Chondrocyte (in vitro differentiated cells): ENCODE measurements at regions not wholly inside any gene's neighbourhood (a gene's known extent, or its start where the extent isn't known, plus 50 kb on each side); places are given as distances from the start of the nearest gene placed in this dataset.
"Not testable (repeated sequence)": the region's sequence is repeated elsewhere in the genome, so short reads cannot be mapped to it uniquely, and the experiment has no call there.

ENCODE experiments used
- DNase-seq: peaks from one replicate; pipeline ENCODE4 v3.0.0; 2021; ENCODE audit warnings: mixed read lengths, low spot score
- H3K27ac Mint-ChIP-seq: one replicate; pipeline ENCODE4 v1.8.0; 2021; ENCODE audit warnings: mild to moderate bottlenecking, moderate library complexity, mixed read lengths; ENCODE audit not compliant: unreplicated experiment
- H3K27me3 Mint-ChIP-seq: 2 replicates; pipeline ENCODE4 v1.8.0; 2021; ENCODE audit warnings: low read depth, mixed read lengths
- H3K36me3 Mint-ChIP-seq: 2 replicates; pipeline ENCODE4 v1.8.0; 2021; ENCODE audit warnings: low read depth, mixed read lengths
- H3K4me1 Mint-ChIP-seq: 2 replicates; pipeline ENCODE4 v1.8.0; 2021; ENCODE audit warnings: low read depth, mild to moderate bottlenecking, mixed read lengths
- H3K4me3 Mint-ChIP-seq: one replicate; pipeline ENCODE4 v1.8.0; 2021; ENCODE audit warnings: mild to moderate bottlenecking, moderate library complexity, mixed read lengths; ENCODE audit not compliant: unreplicated experiment
- H3K9me3 Mint-ChIP-seq: 2 replicates; pipeline ENCODE4 v1.8.0; 2021; ENCODE audit warnings: low read depth, mixed read lengths
- TF ChIP-seq, protein P1 (sequence below): fragments of 200-600 bp; sonication (generic); IDR thresholded peaks from 2 replicates; pipeline ENCODE4 v1.5.0; 2021; ENCODE audit warnings: antibody characterized with exemption, mild to moderate bottlenecking, moderate library complexity

DNA sequence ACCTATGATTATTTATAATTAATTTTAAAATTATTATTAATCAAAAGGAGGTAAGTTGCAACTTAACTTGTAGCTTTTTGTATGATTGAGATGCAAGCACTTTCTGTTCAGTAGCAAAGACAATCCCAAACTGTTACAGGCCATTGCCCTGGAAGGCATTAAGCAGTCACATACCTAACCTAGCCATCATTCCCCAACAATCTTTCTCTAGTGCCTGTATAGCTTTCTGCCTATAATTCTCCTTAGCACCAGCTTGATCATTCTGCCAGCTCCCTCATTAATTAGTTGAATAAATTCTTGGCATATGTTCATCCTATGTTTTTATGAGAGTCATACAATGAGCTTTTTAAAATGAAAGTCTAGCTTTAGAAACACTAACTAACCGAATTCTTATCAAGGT, 178.9 kb upstream of the TMEM106B start:
- peaks cover 22% of the 10 kb centered on the region for H3K4me1 Mint-ChIP-seq
- H3K36me3 Mint-ChIP-seq, result no peaks in the 10 kb centered on the region
- H3K9me3 Mint-ChIP-seq, result peaks cover 6% of the 10 kb centered on the region
- H3K27me3 Mint-ChIP-seq, result no peaks in the 10 kb centered on the region
- no peak overlapping the region for H3K27ac Mint-ChIP-seq
- TF ChIP-seq, protein P1, sequence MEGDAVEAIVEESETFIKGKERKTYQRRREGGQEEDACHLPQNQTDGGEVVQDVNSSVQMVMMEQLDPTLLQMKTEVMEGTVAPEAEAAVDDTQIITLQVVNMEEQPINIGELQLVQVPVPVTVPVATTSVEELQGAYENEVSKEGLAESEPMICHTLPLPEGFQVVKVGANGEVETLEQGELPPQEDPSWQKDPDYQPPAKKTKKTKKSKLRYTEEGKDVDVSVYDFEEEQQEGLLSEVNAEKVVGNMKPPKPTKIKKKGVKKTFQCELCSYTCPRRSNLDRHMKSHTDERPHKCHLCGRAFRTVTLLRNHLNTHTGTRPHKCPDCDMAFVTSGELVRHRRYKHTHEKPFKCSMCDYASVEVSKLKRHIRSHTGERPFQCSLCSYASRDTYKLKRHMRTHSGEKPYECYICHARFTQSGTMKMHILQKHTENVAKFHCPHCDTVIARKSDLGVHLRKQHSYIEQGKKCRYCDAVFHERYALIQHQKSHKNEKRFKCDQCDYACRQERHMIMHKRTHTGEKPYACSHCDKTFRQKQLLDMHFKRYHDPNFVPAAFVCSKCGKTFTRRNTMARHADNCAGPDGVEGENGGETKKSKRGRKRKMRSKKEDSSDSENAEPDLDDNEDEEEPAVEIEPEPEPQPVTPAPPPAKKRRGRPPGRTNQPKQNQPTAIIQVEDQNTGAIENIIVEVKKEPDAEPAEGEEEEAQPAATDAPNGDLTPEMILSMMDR, result no peak
- H3K4me3 Mint-ChIP-seq, result no peak overlapping the region
- DNase-seq, result no peak

DNA sequence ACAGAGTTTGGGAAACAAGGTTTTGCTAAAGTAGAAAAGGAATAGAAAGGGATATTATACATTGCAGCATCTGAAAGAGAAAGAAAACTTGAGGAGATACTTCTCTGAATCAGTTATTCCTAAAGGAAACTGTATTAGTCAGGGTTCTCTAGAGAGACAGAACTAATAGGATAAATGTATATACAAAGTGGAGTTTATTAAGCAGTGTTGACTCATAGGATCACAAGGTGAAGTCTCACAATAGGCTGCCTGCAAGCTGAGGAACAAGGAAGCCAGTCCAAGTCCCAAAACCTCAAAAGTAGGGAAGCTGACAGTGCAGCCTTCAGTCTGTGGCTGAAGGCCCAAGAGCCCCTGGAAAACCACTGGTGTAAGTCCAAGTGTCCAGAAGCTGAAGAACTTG, 167.6 kb upstream of the TMEM106B start:
- not testable (repeated sequence) for H3K4me3 Mint-ChIP-seq, H3K27ac Mint-ChIP-seq, H3K9me3 Mint-ChIP-seq, H3K36me3 Mint-ChIP-seq, H3K27me3 Mint-ChIP-seq, H3K4me1 Mint-ChIP-seq, DNase-seq

DNA sequence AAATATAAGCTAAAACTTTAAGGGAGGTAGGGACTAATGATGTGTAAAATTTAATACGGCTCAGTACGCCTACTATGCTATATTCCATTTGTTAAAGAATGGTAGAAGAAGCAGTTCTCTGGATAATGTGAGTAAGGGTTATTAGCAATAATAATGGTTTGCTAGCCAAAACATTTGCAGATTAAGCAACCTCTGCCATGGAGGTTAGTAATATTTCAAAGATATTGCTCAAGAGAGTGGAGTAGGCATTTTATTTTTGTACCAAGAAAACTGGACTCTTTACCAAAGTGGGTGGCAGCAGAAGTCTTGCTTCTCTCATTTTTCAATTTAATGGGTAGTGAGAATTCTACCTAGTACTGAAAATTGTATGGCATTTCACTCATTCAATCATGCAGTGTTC, 158.9 kb upstream of the TMEM106B start:
- Mint-ChIP-seq H3K4me3 (no peak overlapping the region), H3K27me3 (peaks cover 17% of the 10 kb centered on the region), H3K27ac (no peak overlapping the region), H3K36me3 (peaks cover 5% of the 10 kb centered on the region), H3K4me1 (no peaks in the 10 kb centered on the region), H3K9me3 (peaks cover 21% of the 10 kb centered on the region)
- DNase-seq, result no peak
- TF ChIP-seq, protein P1, result no peak

DNA sequence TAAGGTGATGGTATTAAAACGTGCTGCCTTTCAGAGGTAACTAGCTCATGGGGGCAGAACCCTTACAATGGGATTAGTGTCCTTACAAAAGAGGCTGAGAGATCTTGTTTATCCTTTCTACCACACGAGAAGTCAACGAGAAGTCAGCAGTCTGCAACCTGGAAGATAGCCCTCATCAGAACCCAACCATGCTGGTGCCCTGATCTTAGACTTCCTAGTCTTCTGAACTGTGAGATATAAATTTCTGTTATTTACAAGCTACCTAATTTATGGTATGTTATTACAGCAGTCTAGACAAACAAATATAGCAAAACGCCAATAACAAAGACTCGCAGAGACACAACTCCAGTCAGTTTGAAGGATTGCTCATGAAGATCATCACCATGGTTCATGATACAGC, 157.5 kb upstream of the TMEM106B start:
- Mint-ChIP-seq H3K4me3 (no peak overlapping the region), H3K36me3 (peaks cover 5% of the 10 kb centered on the region), H3K4me1 (no peaks in the 10 kb centered on the region), H3K27me3 (peaks cover 11% of the 10 kb centered on the region), H3K9me3 (peaks cover 31% of the 10 kb centered on the region), H3K27ac (no peak overlapping the region)
- no peak for DNase-seq
- TF ChIP-seq, protein P1, result no peak

- DNase-seq, result no peak
- TF ChIP-seq, protein P1, result no peak
These were observed 156.3 kb upstream of the TMEM106B start for GRCh38 chr7:12054830-12055229.

DNA sequence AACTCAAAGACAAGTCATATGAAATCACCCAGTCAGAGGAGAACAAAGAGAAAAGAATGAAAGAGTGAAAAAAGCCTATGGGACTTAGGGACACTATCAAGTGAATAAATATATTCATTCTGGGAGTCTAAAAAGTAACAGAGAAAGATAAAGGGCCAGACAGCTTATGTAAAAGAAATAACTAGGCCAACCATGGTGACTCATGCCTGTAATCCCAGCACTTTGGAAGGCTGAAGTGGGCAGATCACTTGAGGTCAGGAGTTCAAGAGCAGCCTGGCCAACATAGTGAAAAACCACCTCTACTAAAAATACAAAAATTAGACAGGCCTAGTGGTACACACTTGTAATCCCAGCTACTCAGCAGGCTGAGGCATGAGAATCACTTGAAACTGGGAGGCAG, 154.7 kb upstream of the TMEM106B start:
- Mint-ChIP-seq H3K27ac (no peak overlapping the region), H3K27me3 (peaks cover 5% of the 10 kb centered on the region), H3K4me3 (no peak overlapping the region), H3K36me3 (peaks cover 7% of the 10 kb centered on the region), H3K9me3 (peaks cover 34% of the 10 kb centered on the region), H3K4me1 (no peaks in the 10 kb centered on the region)
- TF ChIP-seq, protein P1, result no peak
- DNase-seq, result no peak

More at GRCh38 chr7:12054830-12055229, 156.3 kb upstream of the TMEM106B start:
- Mint-ChIP-seq H3K36me3 (peaks cover 7% of the 10 kb centered on the region), H3K4me1 (no peaks in the 10 kb centered on the region), H3K27me3 (peaks cover 7% of the 10 kb centered on the region), H3K9me3 (peaks cover 34% of the 10 kb centered on the region), H3K4me3 (no peak overlapping the region), H3K27ac (no peak overlapping the region)
